Naive B cell (primary cell): ENCODE measurements at regions not wholly inside any gene's neighbourhood (a gene's known extent, or its start where the extent isn't known, plus 50 kb on each side); places are given as distances from the start of the nearest gene placed in this dataset.
A peak's percentile ranks its signal among the peaks of the same experiment; 100 is the strongest.
"Not testable (repeated sequence)": the region's sequence is repeated elsewhere in the genome, so short reads cannot be mapped to it uniquely, and the experiment has no call there.

Experiments
- ATAC-seq, 2 donors: fragments of 150-1000 bp; cut with Tn5 transposase; 2 replicates each; pipeline ENCODE4 v1.10.0; 2021; ENCODE audit warnings: low read depth in 2 of 2, mild to moderate bottlenecking in 2 of 2, moderate library complexity in 2 of 2
- DNase-seq: peaks from one replicate; pipeline ENCODE4 v3.0.0; 2022
- H3K27ac Mint-ChIP-seq, 6 donors: one replicate each; pipeline ENCODE4 v1.8.0; 2020 to 2022; ENCODE audit warnings: mild to moderate bottlenecking in 6 of 6, mixed read lengths in 6 of 6, moderate library complexity in 5 of 6, inconsistent platforms in 2 of 6
- H3K27me3 Mint-ChIP-seq, 3 donors: one replicate each; pipeline ENCODE4 v1.8.0; 2021 to 2022; ENCODE audit warnings: mixed read lengths in 3 of 3, mild to moderate bottlenecking in 1 of 3
- H3K36me3 Mint-ChIP-seq, 2 donors: one replicate each; pipeline ENCODE4 v1.8.0; 2020 to 2022; ENCODE audit warnings: mixed read lengths in 2 of 2, inconsistent platforms in 1 of 2, mild to moderate bottlenecking in 1 of 2
- H3K4me1 Mint-ChIP-seq, 3 donors: one replicate each; pipeline ENCODE4 v1.8.0; 2020 to 2022; ENCODE audit warnings: mixed read lengths in 3 of 3, inconsistent platforms in 1 of 3, mild to moderate bottlenecking in 1 of 3, moderate library complexity in 1 of 3
- H3K4me3 Mint-ChIP-seq, 8 donors: one replicate each; pipeline ENCODE4 v1.8.0; 2020 to 2022; ENCODE audit warnings: mild to moderate bottlenecking in 8 of 8, mixed read lengths in 8 of 8, moderate library complexity in 8 of 8, inconsistent platforms in 2 of 8
- H3K9me3 Mint-ChIP-seq, 7 donors: one replicate each; pipeline ENCODE4 v1.8.0; 2020 to 2022; ENCODE audit warnings: mixed read lengths in 7 of 7, mild to moderate bottlenecking in 5 of 7, inconsistent platforms in 2 of 7, moderate library complexity in 1 of 7

- Mint-ChIP-seq H3K4me1 (no peaks in the 10 kb centered on the region), H3K27me3 (peaks cover 0 to 41% (median 20%) of the 10 kb centered on the region in 3 donors), H3K4me3 (no peak overlapping the region), H3K9me3 (peaks cover 0 to 15% (median 9%) of the 10 kb centered on the region in 7 donors), H3K27ac (no peak overlapping the region), H3K36me3 (no peaks in the 10 kb centered on the region)
- DNase-seq (no peak), ATAC-seq (no peak)
Observed at GRCh38 chr15:31606194-31606669, 279.6 kb downstream of the KLF13 start.

- ATAC-seq = no peak
- Mint-ChIP-seq H3K4me1 (no peaks in the 10 kb centered on the region), H3K4me3 (no peak overlapping the region), H3K36me3 (no peaks in the 10 kb centered on the region), H3K27ac (no peak overlapping the region), H3K9me3 (peaks cover 0 to 15% (median 9%) of the 10 kb centered on the region in 7 donors), H3K27me3 (peaks cover 3 to 44% (median 25%) of the 10 kb centered on the region in 3 donors)
- DNase-seq = no peak
Observed at GRCh38 chr15:31606931-31607497, 280.4 kb downstream of the KLF13 start.

DNA sequence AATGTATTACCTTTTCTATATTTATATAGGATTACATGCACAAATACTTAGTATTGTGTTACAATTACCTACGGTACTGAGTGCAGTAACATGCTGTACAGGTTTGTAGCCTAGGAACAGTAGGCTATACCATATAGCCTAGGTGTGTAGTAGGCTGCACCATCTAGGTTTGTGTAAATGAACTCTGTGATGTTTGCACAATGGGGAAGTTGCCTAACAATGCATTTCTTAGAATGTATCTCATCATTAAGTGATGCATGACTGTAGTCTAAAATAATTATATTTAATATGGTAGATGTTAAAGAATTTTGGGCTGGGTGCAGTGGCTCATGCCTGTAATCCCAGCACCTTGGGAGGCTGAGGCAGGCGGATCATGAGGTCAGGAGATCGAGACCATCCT lies 281.0 kb downstream of the KLF13 start:
- Mint-ChIP-seq H3K27me3 (peaks cover 3 to 47% (median 25%) of the 10 kb centered on the region in 3 donors), H3K9me3 (peaks cover 0 to 16% (median 10%) of the 10 kb centered on the region in 7 donors), H3K27ac (peak overlapping the region in 1 of 6 donors; percentile 39), H3K4me3 (no peak overlapping the region), H3K36me3 (no peaks in the 10 kb centered on the region), H3K4me1 (no peaks in the 10 kb centered on the region)
- ATAC-seq (no peak), DNase-seq (no peak)

- H3K9me3 Mint-ChIP-seq = peaks cover 0 to 11% (median 5%) of the 10 kb centered on the region in 7 donors
- no peak overlapping the region for H3K4me3 Mint-ChIP-seq
- ATAC-seq (no peak), DNase-seq (no peak)
- peaks cover 3 to 59% (median 25%) of the 10 kb centered on the region in 3 donors for H3K27me3 Mint-ChIP-seq
- H3K27ac Mint-ChIP-seq = no peak overlapping the region
- H3K36me3 Mint-ChIP-seq = no peaks in the 10 kb centered on the region
- no peaks in the 10 kb centered on the region for H3K4me1 Mint-ChIP-seq
Observed at GRCh38 chr15:31609258-31609681, 282.6 kb downstream of the KLF13 start.

GRCh38 chr15:31609906-31610305 lies 283.3 kb downstream of the KLF13 start:
- Mint-ChIP-seq H3K4me3 (no peak overlapping the region), H3K27me3 (peaks cover 3 to 59% (median 25%) of the 10 kb centered on the region in 3 donors), H3K36me3 (no peaks in the 10 kb centered on the region), H3K9me3 (peaks cover 0 to 11% (median 6%) of the 10 kb centered on the region in 7 donors), H3K4me1 (no peaks in the 10 kb centered on the region), H3K27ac (no peak overlapping the region)
- no peak for DNase-seq
- no peak for ATAC-seq

GRCh38 chr15:31615643-31616415 lies 289.2 kb downstream of the KLF13 start:
- Mint-ChIP-seq H3K27me3 (peaks cover 3 to 33% (median 9%) of the 10 kb centered on the region in 3 donors), H3K4me3 (no peak overlapping the region), H3K9me3 (peaks cover 0 to 16% (median 10%) of the 10 kb centered on the region in 7 donors), H3K27ac (no peak overlapping the region), H3K36me3 (no peaks in the 10 kb centered on the region), H3K4me1 (no peaks in the 10 kb centered on the region)
- no peak for ATAC-seq
- no peak for DNase-seq

- not testable (repeated sequence) for DNase-seq, H3K36me3 Mint-ChIP-seq, ATAC-seq, H3K4me1 Mint-ChIP-seq, H3K4me3 Mint-ChIP-seq, H3K27ac Mint-ChIP-seq
- Mint-ChIP-seq H3K9me3 (peaks cover 0 to 10% (median 0%) of the 10 kb centered on the region in 7 donors), H3K27me3 (peaks cover 0 to 12% (median 6%) of the 10 kb centered on the region in 3 donors)
Observed at GRCh38 chr15:31623297-31623696, 296.7 kb downstream of the KLF13 start.

GRCh38 chr15:31624115-31624514 lies 297.5 kb downstream of the KLF13 start:
- DNase-seq, ATAC-seq, H3K36me3 Mint-ChIP-seq, H3K9me3 Mint-ChIP-seq, H3K4me1 Mint-ChIP-seq, H3K4me3 Mint-ChIP-seq, H3K27ac Mint-ChIP-seq: not testable (repeated sequence)
- H3K27me3 Mint-ChIP-seq = peaks cover 0 to 12% (median 6%) of the 10 kb centered on the region in 3 donors

- not testable (repeated sequence) for H3K27ac Mint-ChIP-seq, H3K4me3 Mint-ChIP-seq, DNase-seq, ATAC-seq, H3K4me1 Mint-ChIP-seq
- Mint-ChIP-seq H3K9me3 (peaks cover 0 to 18% (median 6%) of the 10 kb centered on the region in 7 donors), H3K36me3 (peaks cover 0 to 19% of the 10 kb centered on the region in 2 donors), H3K27me3 (peaks cover 10 to 30% (median 28%) of the 10 kb centered on the region in 3 donors)
Observed at GRCh38 chr15:31635715-31636114, 309.1 kb downstream of the KLF13 start.

DNA sequence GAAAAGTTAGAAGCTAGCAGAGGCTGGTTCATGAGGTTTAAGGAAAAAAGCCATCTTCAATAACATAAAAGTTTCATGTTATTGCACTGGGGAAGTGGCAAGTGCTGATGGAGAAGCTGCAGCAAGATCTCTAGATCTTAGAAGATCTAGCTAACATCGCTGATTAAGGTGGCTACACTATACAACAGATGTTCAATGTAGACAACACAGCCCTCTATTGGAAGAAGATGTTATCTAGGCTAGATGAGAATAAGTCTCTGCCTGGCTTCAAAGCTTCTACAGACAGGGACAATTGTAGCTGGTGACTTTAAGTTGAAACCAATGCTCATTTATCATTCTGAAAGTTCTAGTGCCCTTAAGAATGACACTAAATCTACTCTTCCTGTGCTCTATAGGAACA lies 310.3 kb downstream of the KLF13 start:
- H3K36me3 Mint-ChIP-seq = peaks cover 0 to 19% of the 10 kb centered on the region in 2 donors
- not testable (repeated sequence) for H3K27ac Mint-ChIP-seq, DNase-seq, ATAC-seq, H3K4me3 Mint-ChIP-seq, H3K4me1 Mint-ChIP-seq
- H3K27me3 Mint-ChIP-seq = peaks cover 10 to 30% (median 22%) of the 10 kb centered on the region in 3 donors
- H3K9me3 Mint-ChIP-seq = peaks cover 0 to 18% (median 5%) of the 10 kb centered on the region in 7 donors

GRCh38 chr15:31643955-31644354 lies 317.3 kb downstream of the KLF13 start:
- DNase-seq, H3K4me3 Mint-ChIP-seq, ATAC-seq, H3K36me3 Mint-ChIP-seq, H3K4me1 Mint-ChIP-seq, H3K27ac Mint-ChIP-seq, H3K9me3 Mint-ChIP-seq: not testable (repeated sequence)
- H3K27me3 Mint-ChIP-seq = peaks cover 11 to 42% (median 38%) of the 10 kb centered on the region in 3 donors

DNA sequence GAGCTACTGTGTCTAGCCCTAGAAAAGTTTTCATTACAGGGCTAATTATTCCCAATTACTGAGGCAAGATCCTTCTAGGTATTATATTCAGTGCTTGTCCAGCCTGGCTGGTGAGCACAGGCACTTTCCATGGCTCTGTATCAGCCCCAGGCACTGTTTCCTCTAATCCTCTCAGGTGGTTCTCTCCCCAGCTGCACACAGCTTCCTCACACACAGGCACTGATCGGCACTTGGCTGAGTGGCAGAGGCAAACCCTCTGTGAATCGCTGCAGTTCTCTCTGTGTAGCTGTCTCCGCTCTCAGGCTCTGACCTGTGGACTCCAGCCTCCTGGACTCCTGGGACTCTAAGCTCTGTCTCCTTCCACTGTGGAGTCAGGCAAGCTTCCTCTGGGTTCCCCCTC lies 318.1 kb downstream of the KLF13 start:
- not testable (repeated sequence) for ATAC-seq, H3K27ac Mint-ChIP-seq, H3K9me3 Mint-ChIP-seq, H3K4me1 Mint-ChIP-seq, H3K4me3 Mint-ChIP-seq, DNase-seq, H3K36me3 Mint-ChIP-seq
- H3K27me3 Mint-ChIP-seq = peaks cover 14 to 50% (median 46%) of the 10 kb centered on the region in 3 donors

GRCh38 chr15:31647337-31647826 lies 320.7 kb downstream of the KLF13 start:
- DNase-seq, H3K27ac Mint-ChIP-seq, H3K4me3 Mint-ChIP-seq, H3K4me1 Mint-ChIP-seq, H3K36me3 Mint-ChIP-seq, ATAC-seq, H3K9me3 Mint-ChIP-seq: not testable (repeated sequence)
- peaks cover 14 to 46% (median 46%) of the 10 kb centered on the region in 3 donors for H3K27me3 Mint-ChIP-seq
